Neural progenitor cell (in vitro differentiated cells): ENCODE measurements at regions not wholly inside any gene's neighbourhood (a gene's known extent, or its start where the extent isn't known, plus 50 kb on each side); places are given as distances from the start of the nearest gene placed in this dataset.

ENCODE experiments used
- DNase-seq: peaks from one replicate; pipeline ENCODE4 v3.0.0-alpha.2; 2016; ENCODE audit warnings: low spot score
- H2AFZ ChIP-seq: fragments of 200-600 bp; sonication (generic); replicated peaks from 2 replicates; pipeline ENCODE4 v1.6.1; 2016; ENCODE audit warnings: antibody characterized with exemption
- H3F3A ChIP-seq: fragments of 200-600 bp; sonication (generic); 2 replicates; pipeline ENCODE4 v1.6.1; 2016; ENCODE audit warnings: antibody characterized with exemption, low read depth
- H3K27ac ChIP-seq: fragments of 200-600 bp; sonication (generic); 2 replicates; pipeline ENCODE4 v1.5.1; 2016; ENCODE audit warnings: mild to moderate bottlenecking
- H3K27me3 ChIP-seq: fragments of 200-600 bp; sonication (generic); 2 replicates; pipeline ENCODE4 v1.6.1; 2016; ENCODE audit warnings: mild to moderate bottlenecking, moderate library complexity
- H3K36me3 ChIP-seq: fragments of 200-600 bp; sonication (generic); 2 replicates; pipeline ENCODE4 v1.5.1; 2016
- H3K4me1 ChIP-seq: fragments of 200-600 bp; sonication (generic); 2 replicates; pipeline ENCODE4 v1.6.1; 2016; ENCODE audit warnings: mixed run types
- H3K4me2 ChIP-seq: fragments of 200-600 bp; sonication (generic); 2 replicates; pipeline ENCODE4 v1.6.1; 2016
- H3K4me3 ChIP-seq: fragments of 200-600 bp; sonication (generic); 2 replicates; pipeline ENCODE4 v1.5.1; 2016
- H3K79me2 ChIP-seq: fragments of 200-600 bp; sonication (generic); 2 replicates; pipeline ENCODE4 v1.6.1; 2016; ENCODE audit warnings: low read depth
- H3K9ac ChIP-seq: fragments of 200-600 bp; sonication (generic); 2 replicates; pipeline ENCODE4 v1.6.1; 2016
- H3K9me3 ChIP-seq: fragments of 200-600 bp; sonication (generic); 2 replicates; pipeline ENCODE4 v1.5.1; 2016; ENCODE audit warnings: low read depth
- H4K20me1 ChIP-seq: fragments of 200-600 bp; sonication (generic); 2 replicates; pipeline ENCODE4 v1.6.1; 2016; ENCODE audit warnings: low read depth
- H3K27ac Mint-ChIP-seq: 3 replicates; pipeline ENCODE4 v1.8.0; 2021; ENCODE audit warnings: mixed read lengths
- H3K27me3 Mint-ChIP-seq: 2 replicates; pipeline ENCODE4 v1.8.0; 2022; ENCODE audit warnings: low read depth, mild to moderate bottlenecking, inconsistent platforms, moderate library complexity, mixed read lengths; ENCODE audit not compliant: insufficient read depth
- H3K36me3 Mint-ChIP-seq: 3 replicates; pipeline ENCODE4 v1.8.0; 2021; ENCODE audit warnings: mixed read lengths
- H3K4me1 Mint-ChIP-seq: 3 replicates; pipeline ENCODE4 v1.8.0; 2021; ENCODE audit warnings: mixed read lengths
- H3K4me3 Mint-ChIP-seq: 3 replicates; pipeline ENCODE4 v1.8.0; 2021; ENCODE audit warnings: mild to moderate bottlenecking, moderate library complexity, mixed read lengths
- H3K9me3 Mint-ChIP-seq: 3 replicates; pipeline ENCODE4 v1.8.0; 2020; ENCODE audit warnings: mixed read lengths
- EZH2 ChIP-seq: fragments of 200-600 bp; sonication (generic); IDR thresholded peaks from 2 replicates; pipeline ENCODE4 v1.6.1; 2017; ENCODE audit warnings: antibody characterized with exemption, mild to moderate bottlenecking, moderate library complexity
- EZH2phosphoT487 ChIP-seq: fragments of 200-600 bp; sonication (generic); IDR thresholded peaks from 2 replicates; pipeline ENCODE4 v1.6.1; 2017; ENCODE audit warnings: antibody characterized with exemption
- TF ChIP-seq, protein P1 (sequence below): fragments of 200-600 bp; sonication (generic); IDR thresholded peaks from 2 replicates; pipeline ENCODE4 v1.5.1; 2017; ENCODE audit warnings: antibody characterized with exemption, mild to moderate bottlenecking

DNA sequence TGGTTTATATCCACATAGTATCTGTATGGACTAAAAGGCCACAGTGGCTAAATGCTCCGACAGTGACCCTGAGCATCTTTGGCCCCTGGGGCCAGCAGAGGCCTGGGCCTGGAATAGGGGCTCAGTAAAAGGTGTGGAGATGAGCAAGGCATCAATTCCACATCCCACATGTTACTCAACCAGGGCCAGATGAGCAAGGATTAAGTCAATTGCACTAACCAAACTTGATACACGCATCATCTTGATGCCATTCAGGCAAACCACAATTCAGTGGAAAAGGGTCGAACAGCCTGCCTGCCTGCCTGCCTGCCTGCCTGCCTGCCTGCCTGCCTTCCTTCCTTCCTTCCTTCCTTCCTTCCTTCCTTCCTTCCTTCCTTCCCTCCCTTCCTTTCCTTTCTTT is 53.5 kb upstream of the DNAJA2 start:
- Histone ChIP-seq H3K9me3 (no peaks in the 10 kb centered on the region), H3K4me1 (no peaks in the 10 kb centered on the region), H3K27me3 (no peaks in the 10 kb centered on the region), H3K4me2 (no peak overlapping the region), H3K27ac (no peak overlapping the region), H3K4me3 (no peak overlapping the region), H4K20me1 (no peaks in the 10 kb centered on the region), H3K79me2 (no peaks in the 10 kb centered on the region), H3K9ac (no peak overlapping the region), H2AFZ (peak overlapping the region; percentile 47), H3K36me3 (no peaks in the 10 kb centered on the region), H3F3A (no peaks in the 10 kb centered on the region)
- H3K27me3 Mint-ChIP-seq: peaks cover 5% of the 10 kb centered on the region
- no peak for TF ChIP-seq EZH2
- TF ChIP-seq, protein P1, sequence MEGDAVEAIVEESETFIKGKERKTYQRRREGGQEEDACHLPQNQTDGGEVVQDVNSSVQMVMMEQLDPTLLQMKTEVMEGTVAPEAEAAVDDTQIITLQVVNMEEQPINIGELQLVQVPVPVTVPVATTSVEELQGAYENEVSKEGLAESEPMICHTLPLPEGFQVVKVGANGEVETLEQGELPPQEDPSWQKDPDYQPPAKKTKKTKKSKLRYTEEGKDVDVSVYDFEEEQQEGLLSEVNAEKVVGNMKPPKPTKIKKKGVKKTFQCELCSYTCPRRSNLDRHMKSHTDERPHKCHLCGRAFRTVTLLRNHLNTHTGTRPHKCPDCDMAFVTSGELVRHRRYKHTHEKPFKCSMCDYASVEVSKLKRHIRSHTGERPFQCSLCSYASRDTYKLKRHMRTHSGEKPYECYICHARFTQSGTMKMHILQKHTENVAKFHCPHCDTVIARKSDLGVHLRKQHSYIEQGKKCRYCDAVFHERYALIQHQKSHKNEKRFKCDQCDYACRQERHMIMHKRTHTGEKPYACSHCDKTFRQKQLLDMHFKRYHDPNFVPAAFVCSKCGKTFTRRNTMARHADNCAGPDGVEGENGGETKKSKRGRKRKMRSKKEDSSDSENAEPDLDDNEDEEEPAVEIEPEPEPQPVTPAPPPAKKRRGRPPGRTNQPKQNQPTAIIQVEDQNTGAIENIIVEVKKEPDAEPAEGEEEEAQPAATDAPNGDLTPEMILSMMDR: no peak
- TF ChIP-seq EZH2phosphoT487: no peak
- H3K27ac Mint-ChIP-seq: no peak overlapping the region
- no peaks in the 10 kb centered on the region for H3K36me3 Mint-ChIP-seq
- H3K9me3 Mint-ChIP-seq: no peaks in the 10 kb centered on the region
- H3K4me1 Mint-ChIP-seq: peaks cover 2% of the 10 kb centered on the region
- no peak for DNase-seq
- H3K4me3 Mint-ChIP-seq: no peak overlapping the region

DNA sequence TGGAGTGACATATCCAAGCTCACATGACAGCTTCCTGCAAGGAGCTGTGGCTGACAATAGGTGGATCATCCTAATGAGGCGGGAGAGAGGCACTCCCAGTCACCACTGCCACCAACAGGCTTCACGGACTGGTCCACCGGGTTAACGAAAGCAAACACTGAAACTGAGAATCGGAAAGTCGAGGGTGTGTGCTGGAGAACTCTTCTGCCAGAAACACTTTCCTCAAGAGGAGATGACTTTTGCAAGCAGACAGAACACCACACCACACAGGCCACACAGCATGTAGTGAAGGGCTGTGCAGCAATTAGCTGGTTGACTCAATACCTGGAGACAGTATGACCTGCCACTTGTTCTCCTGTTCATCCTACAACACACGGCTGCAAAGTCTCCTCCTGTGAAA is 53.0 kb upstream of the DNAJA2 start:
- Histone ChIP-seq H2AFZ (peak overlapping the region; percentile 47), H3F3A (no peaks in the 10 kb centered on the region), H3K27me3 (no peaks in the 10 kb centered on the region), H3K4me3 (no peak overlapping the region), H4K20me1 (no peaks in the 10 kb centered on the region), H3K9ac (no peak overlapping the region), H3K79me2 (no peaks in the 10 kb centered on the region), H3K4me1 (no peaks in the 10 kb centered on the region), H3K27ac (no peak overlapping the region), H3K4me2 (no peak overlapping the region), H3K9me3 (no peaks in the 10 kb centered on the region), H3K36me3 (no peaks in the 10 kb centered on the region)
- H3K9me3 Mint-ChIP-seq: no peaks in the 10 kb centered on the region
- H3K27me3 Mint-ChIP-seq: peaks cover 2% of the 10 kb centered on the region
- H3K4me1 Mint-ChIP-seq: peaks cover 2% of the 10 kb centered on the region
- no peaks in the 10 kb centered on the region for H3K36me3 Mint-ChIP-seq
- DNase-seq: no peak
- no peak overlapping the region for H3K27ac Mint-ChIP-seq
- H3K4me3 Mint-ChIP-seq: no peak overlapping the region
- TF ChIP-seq, protein P1: no peak
- no peak for TF ChIP-seq EZH2

DNA sequence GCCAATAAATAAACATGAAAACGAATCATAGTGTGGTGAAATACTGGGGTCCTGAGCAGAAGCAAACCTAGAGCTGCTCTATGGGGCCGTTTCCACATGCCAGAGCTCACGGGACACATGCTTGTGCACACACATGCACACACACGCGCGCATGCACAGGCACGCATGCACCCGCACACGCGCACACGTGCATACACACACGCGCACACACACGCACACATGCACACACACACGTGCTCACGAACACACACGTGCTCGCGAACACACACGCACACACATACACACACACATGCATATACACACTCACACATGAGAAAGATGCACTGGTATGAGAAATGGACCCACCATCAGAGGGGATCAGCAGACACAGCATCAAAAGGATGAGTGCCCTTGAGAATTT is 52.2 kb upstream of the DNAJA2 start:
- Histone ChIP-seq H4K20me1 (no peaks in the 10 kb centered on the region), H3K36me3 (no peaks in the 10 kb centered on the region), H3F3A (no peaks in the 10 kb centered on the region), H2AFZ (no peak overlapping the region), H3K27ac (no peak overlapping the region), H3K4me2 (no peak overlapping the region), H3K4me3 (no peak overlapping the region), H3K27me3 (no peaks in the 10 kb centered on the region), H3K9me3 (no peaks in the 10 kb centered on the region), H3K4me1 (no peaks in the 10 kb centered on the region), H3K9ac (no peak overlapping the region), H3K79me2 (no peaks in the 10 kb centered on the region)
- Mint-ChIP-seq H3K27me3 (no peaks in the 10 kb centered on the region), H3K27ac (no peak overlapping the region), H3K36me3 (no peaks in the 10 kb centered on the region), H3K4me3 (no peak overlapping the region), H3K9me3 (no peaks in the 10 kb centered on the region), H3K4me1 (peaks cover 2% of the 10 kb centered on the region)
- DNase-seq: no peak
- no peak for TF ChIP-seq EZH2
- TF ChIP-seq EZH2phosphoT487: no peak
- TF ChIP-seq, protein P1: no peak
